Adrenal gland (tissue), 9 donors: ENCODE measurements at regions not wholly inside any gene's neighbourhood (a gene's known extent, or its start where the extent isn't known, plus 50 kb on each side); places are given as distances from the start of the nearest gene placed in this dataset.

Source experiments
- DNase-seq, 7 donors: peaks; one replicate each; pipeline ENCODE4 v3.0.0-alpha.2; 2019 to 2020
- H3K27ac ChIP-seq, 5 donors: fragments of 200-600 bp; sonication (generic) in 4 of 5; 1 replicate in 3 of 5; 2 replicates in 2 of 5; pipeline versions ENCODE4 v1.5.1 to v1.8.0; 2016 to 2020; ENCODE audit warnings: mild to moderate bottlenecking in 1 of 5
- H3K27me3 ChIP-seq: fragments of 200-600 bp; 2 replicates; pipeline ENCODE4 v1.8.0; 2021
- H3K36me3 ChIP-seq, 2 donors: fragments of 200-600 bp; replicated peaks in 1 of 2; 1 replicate in 1 of 2; 2 replicates in 1 of 2; pipeline versions ENCODE4 v1.5.1 to v1.8.0; 2018 to 2022
- H3K4me1 ChIP-seq, 2 donors: fragments of 200-600 bp; replicated peaks in 1 of 2; 1 replicate in 1 of 2; 2 replicates in 1 of 2; pipeline versions ENCODE4 v1.5.1 to v1.8.0; 2018 to 2021
- H3K4me3 ChIP-seq, 4 donors: fragments of 200-600 bp; sonication (generic) in 3 of 4; one replicate each; pipeline ENCODE4 v1.5.1; 2016 to 2018
- H3K9me3 ChIP-seq, 3 donors: fragments of 200-600 bp; sonication (generic) in 1 of 3; replicated peaks in 1 of 3; 1 replicate in 2 of 3; 2 replicates in 1 of 3; pipeline versions ENCODE4 v1.5.1 to v1.8.0; 2016 to 2021
- CTCF ChIP-seq, 6 experiments: fragments of 450-650 bp in 4 of 6; fragments of 200-600 bp in 2 of 6; sonication (generic) in 1 of 6; IDR thresholded peaks; 1 replicate in 5 of 6; 2 replicates in 1 of 6; pipeline versions ENCODE4 v1.5.1 to v1.8.0; 2016 to 2021; ENCODE audit warnings: antibody characterized with exemption in 6 of 6, mild to moderate bottlenecking in 2 of 6, moderate library complexity in 1 of 6
- POLR2A ChIP-seq, 2 donors: fragments of 450-650 bp; IDR thresholded peaks; one replicate each; pipeline ENCODE4 v1.6.1; 2017; ENCODE audit warnings: antibody characterized with exemption in 2 of 2, mild to moderate bottlenecking in 2 of 2, moderate library complexity in 1 of 2
- WGBS, 4 donors: extraction: QIAGEN DNeasy Blood & Tissue Kit in 2 of 4; methylation state at CpG; one replicate each; pipeline versions ENCODE4 v1.1.5 to v1.1.7; 2013 to 2017; 5-methylcytosine and 5-hydroxymethylcytosine counted together
- intact Hi-C, 2 donors: fragments of 100-400 bp; cut with DNase I; formaldehyde crosslinking; loops; one replicate each; pipeline versions ENCODE4 v1.14.1 to v1.15.0; 2022 to 2023
- donor health status: healthy with polysubstance abuse.
- donor health status: Bipolar disorder and iron deficiency.
- donor health status: DM: yes; HTN: yes; CAD: no.
- donor health status: DM: no; HTN: no; CAD: no.
- donor health status: DM: no; HTN: no; CAD: no.

DNA sequence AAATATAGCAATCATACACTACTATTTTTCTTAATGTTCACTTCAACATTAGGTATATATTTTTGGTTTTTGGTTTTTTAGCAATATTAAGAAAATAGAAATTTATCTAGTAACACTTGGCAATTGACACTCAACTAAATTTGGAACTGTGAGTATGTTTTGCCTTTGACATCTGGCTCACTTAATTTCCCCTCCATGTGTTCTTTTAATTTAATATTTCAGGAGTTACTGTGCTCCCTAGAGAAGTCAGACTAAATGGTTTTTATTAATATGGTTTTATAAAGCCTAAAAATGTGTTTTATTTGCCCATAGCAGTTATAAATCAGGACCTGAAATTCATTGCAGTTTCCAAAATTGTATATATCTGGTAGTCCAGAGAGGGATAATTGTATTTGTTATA lies 175.3 kb upstream of the AVPR1A start:
- H3K36me3 ChIP-seq = no peaks in the 10 kb centered on the region

DNA sequence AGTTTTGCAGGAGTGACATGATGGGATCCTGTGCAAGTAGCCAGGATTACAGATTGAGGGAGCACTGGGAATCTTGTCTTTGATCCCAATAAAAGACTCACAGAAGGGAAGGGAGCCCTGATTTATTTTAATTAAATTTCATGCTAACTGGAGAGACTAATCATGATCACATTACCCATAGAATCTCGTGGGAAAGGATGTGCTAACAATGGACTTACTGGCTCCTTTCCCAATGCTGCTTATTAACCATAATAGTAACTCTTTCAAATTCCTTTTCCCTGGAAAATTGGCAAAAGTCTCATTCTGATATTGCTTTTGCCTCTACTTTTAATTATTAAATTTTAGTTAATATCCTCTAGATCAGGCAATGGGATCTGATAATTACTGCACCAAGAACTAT lies 174.8 kb upstream of the AVPR1A start:
- no peak for DNase-seq
- Histone ChIP-seq H3K9me3 (no peaks in the 10 kb centered on the region), H3K36me3 (no peaks in the 10 kb centered on the region), H3K27ac (no peak overlapping the region), H3K4me3 (no peak overlapping the region), H3K4me1 (no peaks in the 10 kb centered on the region), H3K27me3 (no peaks in the 10 kb centered on the region)
- intact Hi-C loops = no loop called here
- no peak for TF ChIP-seq CTCF (IDR thresholded peaks at IDR 0.05)
- no peak for TF ChIP-seq POLR2A (IDR thresholded peaks at IDR 0.05)
- WGBS, 4 donors = 12 to 36% (median 28%) methylated on average over 1 of the region's 1 CpG

More for the DNA sequence above, 175.3 kb upstream of the AVPR1A start:
- no peaks in the 10 kb centered on the region for H3K4me1 ChIP-seq
- intact Hi-C loops = no loop called here
- H3K4me3 ChIP-seq = no peak overlapping the region
- no peak for TF ChIP-seq CTCF (IDR thresholded peaks at IDR 0.05)
- no peak for TF ChIP-seq POLR2A (IDR thresholded peaks at IDR 0.05)
- DNase-seq = no peak
- no peaks in the 10 kb centered on the region for H3K9me3 ChIP-seq
- H3K27ac ChIP-seq = no peak overlapping the region
- no peaks in the 10 kb centered on the region for H3K27me3 ChIP-seq

GRCh38 chr12:63323942-63324341 lies 172.9 kb upstream of the AVPR1A start:
- Histone ChIP-seq H3K4me1 (no peaks in the 10 kb centered on the region), H3K27me3 (no peaks in the 10 kb centered on the region), H3K9me3 (no peaks in the 10 kb centered on the region), H3K36me3 (no peaks in the 10 kb centered on the region), H3K27ac (no peak overlapping the region), H3K4me3 (no peak overlapping the region)
- TF ChIP-seq POLR2A (IDR thresholded peaks at IDR 0.05) (no peak), CTCF (IDR thresholded peaks at IDR 0.05) (no peak)
- DNase-seq = no peak
- 68 to 81% (median 70%) methylated on average over 2 of the region's 2 CpGs for WGBS, 4 donors
- intact Hi-C loops = no loop called here

DNA sequence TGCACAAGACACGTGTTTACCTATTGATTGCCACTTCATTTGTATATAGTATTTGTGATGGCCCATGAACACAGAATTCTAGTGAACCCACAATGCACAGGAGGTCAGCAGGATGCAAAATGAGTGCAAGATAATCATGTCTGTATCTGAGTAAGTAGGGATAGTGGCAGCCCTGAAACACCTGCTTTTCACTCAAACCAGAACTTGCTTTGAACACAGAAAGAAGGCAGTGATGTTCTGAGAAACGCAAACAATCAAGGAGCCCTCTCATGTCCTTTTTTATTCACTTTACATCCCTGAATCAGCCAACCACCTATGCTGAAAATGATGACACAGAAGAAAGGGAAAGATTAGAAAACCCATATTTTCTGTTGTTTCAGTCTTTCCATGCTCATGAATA lies 170.4 kb upstream of the AVPR1A start:
- DNase-seq = no peak
- 38 to 78% (median 76%) methylated on average over 2 of the region's 2 CpGs for WGBS, 4 donors
- intact Hi-C loops = no loop called here
- H3K27me3 ChIP-seq = no peaks in the 10 kb centered on the region
- no peak overlapping the region for H3K4me3 ChIP-seq
- no peaks in the 10 kb centered on the region for H3K9me3 ChIP-seq
- TF ChIP-seq CTCF (IDR thresholded peaks at IDR 0.05) = no peak
- TF ChIP-seq POLR2A (IDR thresholded peaks at IDR 0.05) = no peak
- no peak overlapping the region for H3K27ac ChIP-seq
- H3K4me1 ChIP-seq = no peaks in the 10 kb centered on the region
- no peaks in the 10 kb centered on the region for H3K36me3 ChIP-seq
